Keratinocyte (primary cell): ENCODE measurements at regions not wholly inside any gene's neighbourhood (a gene's known extent, or its start where the extent isn't known, plus 50 kb on each side); places are given as distances from the start of the nearest gene placed in this dataset.

Experiments used
- DNase-seq: peaks from one replicate; pipeline ENCODE4 v3.0.0-alpha.2; 2011; ENCODE audit warnings: low read depth, missing footprints, low spot score
- FAIRE-seq: peaks from 2 replicates; lab custom pipeline; 2011; peaks lifted over from hg19 to GRCh38; lab: Jason Lieb, UNC
- H2AFZ ChIP-seq: 2 replicates; pipeline ENCODE4 v1.6.0; 2012; ENCODE audit warnings: low read length, control low read depth, inconsistent platforms; ENCODE audit not compliant: control insufficient read depth
- H3K27ac ChIP-seq: 2 replicates; pipeline ENCODE4 v1.5.1; 2011; ENCODE audit warnings: low read length; ENCODE audit not compliant: control insufficient read depth, insufficient read depth
- H3K27me3 ChIP-seq: 3 replicates; pipeline ENCODE4 v1.6.0; 2011; ENCODE audit warnings: low read length; ENCODE audit not compliant: control insufficient read depth, insufficient read depth; ENCODE audit errors: extremely low read depth
- H3K36me3 ChIP-seq, 2 experiments: 2 replicates in 1 of 2; 3 replicates in 1 of 2; pipeline ENCODE4 v1.5.1; 2011; ENCODE audit warnings: low read length in 2 of 2, mild to moderate bottlenecking in 1 of 2; ENCODE audit not compliant: control insufficient read depth in 2 of 2, insufficient read depth in 2 of 2; ENCODE audit errors: extremely low read depth in 1 of 2
- H3K4me1 ChIP-seq: 3 replicates; pipeline ENCODE4 v1.5.1; 2011; ENCODE audit warnings: low read length; ENCODE audit not compliant: control insufficient read depth, insufficient read depth; ENCODE audit errors: extremely low read depth
- H3K4me2 ChIP-seq: 3 replicates; pipeline ENCODE4 v1.6.0; 2011; ENCODE audit warnings: low read depth, low read length; ENCODE audit not compliant: control insufficient read depth, insufficient read depth; ENCODE audit errors: extremely low read depth
- H3K4me3 ChIP-seq, 3 experiments: fragments of 200-600 bp in 1 of 3; sonication (generic) in 1 of 3; 2 replicates in 2 of 3; 3 replicates in 1 of 3; pipeline ENCODE4 v1.5.1; 2011 to 2016; ENCODE audit warnings: low read length in 3 of 3, mild to moderate bottlenecking in 3 of 3, control low read depth in 2 of 3, inconsistent platforms in 1 of 3, low read depth in 1 of 3, mixed read lengths in 1 of 3, mixed run types in 1 of 3, moderate library complexity in 1 of 3; ENCODE audit not compliant: control insufficient read depth in 2 of 3, insufficient read depth in 2 of 3; ENCODE audit errors: extremely low read depth in 1 of 3
- H3K79me2 ChIP-seq: 2 replicates; pipeline ENCODE4 v1.6.0; 2012; ENCODE audit warnings: low read length; ENCODE audit not compliant: control insufficient read depth, insufficient read depth
- H3K9ac ChIP-seq: 3 replicates; pipeline ENCODE4 v1.6.0; 2011; ENCODE audit warnings: low read length; ENCODE audit not compliant: control insufficient read depth, insufficient read depth; ENCODE audit errors: extremely low read depth
- H3K9me1 ChIP-seq: 3 replicates; pipeline ENCODE4 v1.6.0; 2011; ENCODE audit warnings: low read length; ENCODE audit not compliant: control insufficient read depth, insufficient read depth; ENCODE audit errors: extremely low read depth
- H3K9me3 ChIP-seq: 2 replicates; pipeline ENCODE4 v1.5.1; 2012; ENCODE audit warnings: low read depth, low read length; ENCODE audit not compliant: control insufficient read depth
- H4K20me1 ChIP-seq: 3 replicates; pipeline ENCODE4 v1.6.0; 2011; ENCODE audit warnings: low read length; ENCODE audit not compliant: control insufficient read depth, insufficient read depth; ENCODE audit errors: extremely low read depth
- CTCF ChIP-seq, 3 experiments: IDR thresholded peaks in 1 of 3; conservative IDR thresholded peaks in 1 of 3; optimal IDR thresholded peaks in 1 of 3; 2 replicates in 2 of 3; 3 replicates in 1 of 3; pipeline versions ENCODE3 to v1.5.1; 2011; ENCODE audit warnings: low read length in 3 of 3, mild to moderate bottlenecking in 3 of 3, moderate library complexity in 2 of 3, control low read depth in 1 of 3, inconsistent platforms in 1 of 3; ENCODE audit not compliant: insufficient read depth in 2 of 3; ENCODE audit errors: extremely low read depth in 1 of 3
- EZH2 ChIP-seq: IDR thresholded peaks from one replicate; pipeline ENCODE4 v1.6.1; 2012; ENCODE audit warnings: inconsistent platforms, mild to moderate bottlenecking, low read length, moderate library complexity
- dilution Hi-C: fragments of 300-500 bp; cut with MboI; formaldehyde crosslinking; loops from one replicate; pipeline ENCODE4 v1.7.0; 2020; ENCODE audit warnings: low sequenced_read_pairs; ENCODE audit not compliant: extremely low pct_ligation_motif_present

DNA sequence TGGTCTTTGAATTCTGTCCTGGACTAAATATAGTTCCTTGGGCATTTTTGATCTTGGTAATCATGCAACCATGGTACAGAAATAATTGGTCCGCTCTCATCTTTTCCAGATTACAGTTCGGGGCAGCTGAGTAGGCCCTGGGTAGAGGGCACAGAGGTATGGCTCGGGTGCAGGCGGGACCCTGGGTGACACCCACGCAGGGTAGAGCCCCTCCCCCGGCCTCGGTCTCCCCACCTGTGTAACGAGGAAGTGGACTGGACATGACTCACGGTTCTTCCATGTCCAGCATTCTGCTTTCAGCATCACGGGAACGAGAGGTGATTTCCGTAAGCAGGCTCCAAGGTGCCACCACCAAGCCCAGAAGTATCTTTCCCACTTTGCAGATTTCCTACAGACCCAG, 91.0 kb upstream of the DIO3 start:
- Histone ChIP-seq H3K36me3 (no peaks in the 10 kb centered on the region), H3K4me1 (no peaks in the 10 kb centered on the region), H3K9me3 (no peaks in the 10 kb centered on the region), H3K27ac (no peak overlapping the region), H4K20me1 (no peaks in the 10 kb centered on the region), H3K4me2 (no peak overlapping the region), H3K4me3 (no peak overlapping the region), H3K9me1 (no peaks in the 10 kb centered on the region), H3K27me3 (no peaks in the 10 kb centered on the region), H2AFZ (no peak overlapping the region), H3K79me2 (no peaks in the 10 kb centered on the region), H3K9ac (no peak overlapping the region)
- dilution Hi-C loops, result no loop called here
- FAIRE-seq, result no peak
- TF ChIP-seq EZH2 (no peak), CTCF (optimal IDR thresholded peaks at IDR 0.05 in 1 of 3, IDR thresholded peaks at IDR 0.05 in 1 of 3, conservative IDR thresholded peaks at IDR 0.05 in 1 of 3; ENCODE audit: extremely low read depth in 1 of 3, insufficient read depth in 2 of 3, low read length in 3 of 3) (no peak)
- DNase-seq, result no peak

DNA sequence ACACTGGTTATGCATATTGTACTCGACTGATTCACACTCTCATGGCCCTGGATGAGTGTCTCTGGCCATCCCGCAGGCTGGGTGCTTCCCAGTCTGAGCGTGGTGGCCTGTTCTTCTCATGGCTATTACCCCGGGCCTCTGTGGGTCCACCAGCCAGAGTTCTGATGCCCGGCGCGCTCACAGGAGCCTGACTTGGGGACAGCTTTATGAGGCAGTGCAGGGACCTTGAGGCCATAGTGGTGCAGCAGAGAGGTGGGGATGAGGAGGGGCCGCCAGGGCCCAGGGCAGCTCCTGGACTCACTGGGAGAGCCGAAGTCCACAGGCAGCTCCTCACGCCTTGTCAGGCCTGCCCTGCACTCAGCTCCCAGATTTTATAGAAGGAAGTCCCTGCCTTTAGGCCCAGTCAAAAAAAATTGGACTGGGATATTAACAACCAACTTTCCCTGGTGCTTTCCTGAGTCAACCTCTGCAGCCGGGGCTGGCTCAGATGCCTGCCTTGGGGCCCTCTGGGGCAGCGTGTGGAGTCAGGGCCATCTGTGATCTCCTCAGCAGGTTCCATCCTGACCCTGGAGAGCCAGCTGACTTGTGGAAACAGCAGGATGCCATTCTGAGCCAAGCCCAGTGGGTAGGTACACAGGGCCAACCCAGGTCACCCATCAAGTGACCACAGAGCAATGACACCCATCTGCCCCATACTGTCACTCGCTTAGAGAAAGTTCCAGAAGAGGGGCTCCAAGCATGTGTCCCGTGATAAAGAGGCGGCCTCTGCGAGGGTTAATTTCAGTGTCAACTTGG, 89.4 kb upstream of the DIO3 start:
- dilution Hi-C loops, result no loop called here

More for the DNA sequence above, 89.4 kb upstream of the DIO3 start:
- Histone ChIP-seq H3K4me3 (no peak overlapping the region), H3K4me1 (no peaks in the 10 kb centered on the region), H2AFZ (no peak overlapping the region), H3K27ac (no peak overlapping the region), H3K27me3 (no peaks in the 10 kb centered on the region), H3K4me2 (no peak overlapping the region), H3K79me2 (no peaks in the 10 kb centered on the region), H3K9ac (no peak overlapping the region), H3K9me1 (no peaks in the 10 kb centered on the region), H3K36me3 (no peaks in the 10 kb centered on the region), H3K9me3 (peaks cover 2% of the 10 kb centered on the region), H4K20me1 (no peaks in the 10 kb centered on the region)
- DNase-seq (no peak), FAIRE-seq (no peak)
- no peak for TF ChIP-seq CTCF (optimal IDR thresholded peaks at IDR 0.05 in 1 of 3, IDR thresholded peaks at IDR 0.05 in 1 of 3, conservative IDR thresholded peaks at IDR 0.05 in 1 of 3; ENCODE audit: extremely low read depth in 1 of 3, insufficient read depth in 2 of 3, low read length in 3 of 3)
- TF ChIP-seq EZH2, result no peak
